Suprapubic skin (tissue), 4 donors: ENCODE measurements at regions not wholly inside any gene's neighbourhood (a gene's known extent, or its start where the extent isn't known, plus 50 kb on each side); places are given as distances from the start of the nearest gene placed in this dataset.

Source experiments
- CTCF ChIP-seq, 2 donors: fragments of 200-600 bp in 1 of 2; fragments of 450-650 bp in 1 of 2; sonication (generic) in 1 of 2; IDR thresholded peaks; one replicate each; pipeline ENCODE4 v1.5.1; 2016 to 2019; ENCODE audit warnings: antibody characterized with exemption in 2 of 2, mild to moderate bottlenecking in 1 of 2, moderate library complexity in 1 of 2
- EP300 ChIP-seq: sonication (generic); formaldehyde crosslinking; IDR thresholded peaks from one replicate; pipeline ENCODE4 v1.6.1; 2017; ENCODE audit warnings: antibody characterized with exemption
- POLR2A ChIP-seq, 2 donors: fragments of 450-650 bp; IDR thresholded peaks; one replicate each; pipeline ENCODE4 v1.6.1; 2017; ENCODE audit warnings: antibody characterized with exemption in 2 of 2, mild to moderate bottlenecking in 2 of 2, moderate library complexity in 2 of 2
- POLR2AphosphoS5 ChIP-seq, 3 donors: sonication (generic); formaldehyde crosslinking; IDR thresholded peaks; one replicate each; pipeline ENCODE4 v1.6.1; 2017; ENCODE audit warnings: antibody characterized with exemption in 3 of 3

- no peak for TF ChIP-seq CTCF (IDR thresholded peaks at IDR 0.05)
- TF ChIP-seq POLR2AphosphoS5 (IDR thresholded peaks at IDR 0.05): no peak
- TF ChIP-seq POLR2A (IDR thresholded peaks at IDR 0.05): no peak
- TF ChIP-seq EP300: no peak
Measured at GRCh38 chr15:70147778-70148177, 50.1 kb upstream of the TLE3 start.
